GM21717 (cell line): ENCODE measurements at regions not wholly inside any gene's neighbourhood (a gene's known extent, or its start where the extent isn't known, plus 50 kb on each side); places are given as distances from the start of the nearest gene placed in this dataset.

Source experiments
- ATAC-seq: cut with Tn5 transposase; IDR thresholded peaks from one replicate; pipeline ENCODE4 v1.9.1; 2021; ENCODE audit warnings: mild to moderate bottlenecking, moderate library complexity; ENCODE audit not compliant: unreplicated experiment

GRCh38 chr13:39892721-39893685 is 237.5 kb downstream of the COG6 start:
- ATAC-seq, result no peak

GRCh38 chr13:39893808-39894207 is 238.3 kb downstream of the COG6 start:
- no peak for ATAC-seq

GRCh38 chr13:39894586-39894985 is 239.1 kb downstream of the COG6 start:
- no peak for ATAC-seq

- no peak for ATAC-seq
Observed at GRCh38 chr13:39895254-39895653, 239.8 kb downstream of the COG6 start.

GRCh38 chr13:39897636-39898035 is 242.2 kb downstream of the COG6 start:
- ATAC-seq, result no peak

- ATAC-seq, result no peak
Observed at GRCh38 chr13:39900106-39900750, 244.8 kb downstream of the COG6 start.

GRCh38 chr13:39904959-39905358 is 249.5 kb downstream of the COG6 start:
- no peak for ATAC-seq

- no peak for ATAC-seq
Observed at GRCh38 chr13:39909634-39910033, 254.2 kb downstream of the COG6 start.

GRCh38 chr13:39910041-39910440 is 254.6 kb downstream of the COG6 start:
- ATAC-seq, result no peak

- ATAC-seq, result no peak
Observed at GRCh38 chr13:39910833-39911232, 255.4 kb downstream of the COG6 start.

GRCh38 chr13:39913339-39913738 is 257.9 kb downstream of the COG6 start:
- no peak for ATAC-seq

- ATAC-seq, result no peak
Observed at GRCh38 chr13:39913928-39914327, 258.5 kb downstream of the COG6 start.

GRCh38 chr13:39915418-39915817 is 260.0 kb downstream of the COG6 start:
- no peak for ATAC-seq

GRCh38 chr13:39916330-39916729 is 260.9 kb downstream of the COG6 start:
- no peak for ATAC-seq

GRCh38 chr13:39918620-39919236 is 263.3 kb downstream of the COG6 start:
- ATAC-seq, result no peak

GRCh38 chr13:39920613-39921012 is 265.2 kb downstream of the COG6 start:
- no peak for ATAC-seq

GRCh38 chr13:39926345-39926744 is 270.9 kb downstream of the COG6 start:
- ATAC-seq, result no peak

GRCh38 chr13:39928261-39928660 is 272.8 kb downstream of the COG6 start:
- ATAC-seq, result no peak

GRCh38 chr13:39929583-39929982 is 274.1 kb downstream of the COG6 start:
- no peak for ATAC-seq

- no peak for ATAC-seq
Observed at GRCh38 chr13:39930060-39930459, 274.6 kb downstream of the COG6 start.

- no peak for ATAC-seq
Observed at GRCh38 chr13:39930544-39931444, 275.3 kb downstream of the COG6 start.
